NCI-H82 (cell line): ENCODE measurements at regions not wholly inside any gene's neighbourhood (a gene's known extent, or its start where the extent isn't known, plus 50 kb on each side); places are given as distances from the start of the nearest gene placed in this dataset.
A peak's percentile ranks its signal among the peaks of the same experiment; 100 is the strongest.

Experiments
- DNase-seq: peaks from one replicate; lab custom pipeline; 2025; lab: John Stamatoyannopoulos, UW

DNA sequence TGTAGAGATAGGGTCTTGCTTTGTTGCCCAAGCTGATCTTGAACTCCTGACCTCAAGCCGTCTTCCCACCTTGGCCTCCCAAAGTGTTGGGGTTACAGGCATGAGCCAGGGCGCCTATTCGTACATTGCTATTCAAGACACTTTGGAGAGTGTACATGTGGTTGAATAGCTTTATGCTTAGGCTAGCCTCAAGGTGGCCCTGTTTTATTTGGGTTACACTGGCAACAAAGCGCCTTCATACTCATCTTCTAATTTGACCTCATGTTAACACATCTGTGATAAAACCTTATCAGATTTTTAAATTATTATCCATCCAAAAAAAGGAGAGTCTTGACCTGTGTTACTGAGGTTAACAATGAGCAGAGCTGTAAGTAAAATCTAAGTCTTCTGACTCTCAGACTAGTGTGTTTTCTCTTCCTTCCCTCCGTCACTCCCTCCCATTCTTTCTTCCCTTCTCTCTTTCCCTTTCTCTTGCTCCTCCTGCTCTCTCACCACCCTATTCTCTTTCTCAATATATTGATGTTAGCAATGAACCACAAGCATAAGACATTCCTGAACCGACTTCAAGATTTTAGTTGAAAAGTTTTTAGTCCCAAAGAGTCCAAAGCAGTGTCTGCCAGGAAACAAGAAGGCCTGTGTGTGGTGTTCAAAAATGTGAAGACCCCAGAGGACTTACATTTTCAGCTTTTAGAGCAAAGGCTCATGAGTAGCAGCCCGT, 603.7 kb upstream of the CFAP20DC start:
- DNase-seq: no peak

DNA sequence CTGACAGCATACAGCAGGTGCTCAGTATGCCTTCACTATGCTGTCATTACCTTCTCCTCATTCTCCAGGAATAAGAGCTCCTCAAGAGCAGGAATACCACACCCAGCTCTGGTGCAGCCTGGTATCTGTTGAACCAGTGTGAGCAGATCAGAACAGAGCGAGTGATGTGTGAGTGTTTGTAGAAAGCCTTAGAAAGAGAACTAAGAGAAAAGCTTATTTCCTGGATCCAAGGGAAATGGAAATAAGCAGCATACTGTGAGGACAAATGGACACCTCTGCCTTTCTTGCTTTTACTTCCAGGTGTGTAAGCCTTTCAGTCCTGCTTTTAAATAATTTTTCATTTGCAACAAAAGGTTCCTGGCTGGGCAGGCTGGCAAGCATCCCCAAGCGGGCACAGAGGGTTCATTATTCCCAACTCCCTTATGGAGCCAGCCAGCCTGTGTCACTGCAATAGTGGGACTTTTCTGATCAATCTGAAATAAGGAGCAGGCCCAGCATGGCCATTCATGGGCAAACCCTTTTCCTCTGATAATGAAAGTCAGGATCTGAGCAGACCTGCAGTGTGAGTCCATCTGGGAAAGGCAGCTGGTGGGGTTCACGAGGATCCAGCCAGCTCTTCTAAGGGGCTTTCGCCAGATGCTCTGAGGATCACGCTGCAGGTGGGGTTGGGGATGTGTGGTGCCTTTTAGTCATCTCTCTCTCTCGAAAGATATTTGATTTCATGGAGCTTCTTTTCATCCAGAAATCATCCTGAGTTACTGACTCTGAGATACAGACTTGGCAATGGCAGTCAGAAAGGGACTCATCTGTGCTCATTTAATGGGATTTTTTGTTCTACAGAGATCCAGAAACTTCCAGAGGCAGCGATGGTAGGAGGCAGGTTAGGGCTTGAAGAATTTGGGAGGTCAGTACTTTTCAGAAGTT, 594.9 kb upstream of the CFAP20DC start:
- peak; percentile 3 for DNase-seq

DNA sequence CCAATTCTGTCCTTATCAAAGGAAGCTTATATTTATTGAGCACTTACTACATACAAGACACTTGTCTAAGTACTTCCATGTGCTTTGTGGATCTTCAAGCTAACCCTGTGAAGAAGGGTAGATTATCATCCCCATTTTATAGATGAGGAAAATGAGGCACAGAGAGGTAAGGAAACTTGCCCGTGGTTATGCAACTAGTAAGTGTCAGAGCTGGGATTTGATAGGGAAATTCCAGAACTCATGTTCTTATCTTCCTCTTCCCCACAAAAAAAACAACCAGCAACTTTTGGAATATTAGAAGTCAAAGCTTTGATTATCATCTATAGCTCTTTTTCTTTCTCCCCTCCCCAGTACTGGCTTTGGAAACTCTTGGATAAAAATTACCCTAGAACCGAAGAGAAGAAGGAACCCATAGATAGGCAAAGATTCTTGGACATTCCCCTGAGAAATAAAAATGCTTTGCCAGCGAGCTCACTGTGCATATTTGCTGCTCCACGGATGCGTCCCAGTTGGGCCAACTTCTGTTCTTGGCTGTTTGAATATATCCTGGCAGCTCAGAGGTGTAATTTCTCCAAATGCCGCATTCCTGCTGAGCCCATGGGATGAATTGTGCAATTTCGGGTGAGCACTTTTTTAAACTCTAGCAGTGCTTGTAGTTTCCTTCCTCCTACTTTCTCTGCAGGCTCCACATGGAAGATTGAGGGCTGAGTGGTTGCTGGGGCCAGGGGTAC, 591.5 kb upstream of the CFAP20DC start:
- DNase-seq: no peak

DNA sequence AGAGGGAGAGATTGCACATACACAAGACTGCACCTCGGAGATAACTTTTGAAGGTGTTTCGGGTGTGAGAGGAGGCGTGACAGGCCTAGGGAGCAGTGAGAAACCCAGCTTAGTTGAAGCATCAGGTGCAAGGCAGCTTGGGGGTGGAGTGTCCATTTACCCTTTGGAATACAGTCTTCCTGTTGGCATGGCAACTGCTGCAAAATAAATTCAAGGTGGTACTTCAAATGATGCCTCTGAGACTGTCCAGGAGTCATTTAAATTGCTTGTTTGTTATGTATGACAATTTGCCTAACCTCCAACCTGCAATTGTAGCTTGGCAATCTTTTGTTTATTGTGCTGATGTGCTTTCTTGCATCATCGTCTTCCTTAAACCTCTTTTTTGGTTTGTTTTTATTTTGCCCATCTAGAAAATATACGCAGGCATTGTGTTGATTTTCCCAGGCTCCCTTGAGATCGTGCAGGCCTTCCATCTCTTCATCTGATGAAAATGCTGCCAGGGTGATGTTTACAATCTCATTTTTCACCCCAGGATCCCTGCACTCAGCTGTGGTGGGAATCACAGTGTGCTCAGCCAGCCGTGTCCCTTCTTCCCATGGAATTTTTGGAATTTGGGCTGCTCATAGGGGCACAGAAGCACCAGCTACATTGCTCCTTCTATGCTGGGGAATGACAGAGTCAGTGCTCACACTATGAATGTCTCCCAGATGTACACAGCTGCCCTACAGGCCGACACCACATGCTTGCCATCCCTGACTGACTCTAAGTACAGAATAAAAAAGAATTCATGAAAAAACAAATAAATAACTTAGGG, 583.1 kb upstream of the CFAP20DC start:
- DNase-seq: no peak

DNA sequence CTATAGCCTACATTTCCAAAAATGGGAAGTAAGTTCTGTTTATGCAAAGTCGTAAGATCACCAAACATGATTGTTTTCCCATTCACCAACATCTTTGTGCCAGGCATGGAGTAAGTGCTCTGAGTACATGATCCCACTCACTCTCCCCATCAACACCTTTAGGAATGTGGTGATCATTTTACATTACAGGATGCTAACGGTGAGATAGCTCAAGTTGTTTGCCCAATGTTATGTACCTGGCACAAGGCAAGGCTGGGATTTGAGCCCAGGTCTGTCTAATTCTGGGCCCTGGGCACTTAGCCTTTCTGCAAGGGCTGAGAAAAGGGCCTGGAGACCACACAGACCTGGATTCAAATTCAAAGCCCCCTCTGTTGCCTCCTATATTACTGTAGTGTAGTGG, 581.7 kb upstream of the CFAP20DC start:
- DNase-seq: no peak

DNA sequence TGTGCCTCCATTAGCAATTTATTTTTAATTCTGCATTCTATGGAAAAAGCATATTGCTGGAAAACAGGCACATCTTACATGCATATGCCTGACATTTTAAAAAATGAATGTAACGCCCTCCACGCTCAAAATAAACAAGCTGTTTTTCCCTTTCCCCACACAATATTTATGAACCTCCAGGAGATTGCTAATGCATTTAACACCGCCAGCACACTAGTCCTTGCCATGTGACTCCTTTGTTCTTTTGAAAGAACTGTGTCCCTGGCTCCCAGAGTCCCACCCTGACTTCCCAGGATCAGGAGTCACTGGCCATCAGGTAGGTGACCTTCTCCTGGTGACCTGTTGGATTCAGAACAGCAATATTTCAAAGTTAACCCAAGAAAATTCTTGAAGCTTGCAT, 571.2 kb upstream of the CFAP20DC start:
- no peak for DNase-seq

DNA sequence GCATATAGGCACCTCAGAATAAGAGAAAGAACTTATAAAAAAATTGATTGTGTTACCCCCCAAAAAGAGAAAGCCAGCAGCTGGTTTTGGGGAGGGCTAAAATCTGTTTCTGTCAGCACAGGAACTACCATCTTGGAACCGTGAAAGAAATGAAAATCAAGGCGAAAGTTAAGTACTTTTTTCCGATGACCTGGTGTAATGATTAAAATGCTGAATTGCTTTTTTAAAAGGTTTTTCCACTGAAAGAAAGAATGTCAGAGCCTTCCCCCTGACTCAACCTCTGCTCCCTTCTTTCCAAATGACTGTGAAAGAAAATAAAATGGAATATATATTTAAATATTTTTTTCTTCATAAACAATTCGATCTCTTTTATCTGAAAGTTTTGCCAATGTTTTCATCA, 570.5 kb upstream of the CFAP20DC start:
- no peak for DNase-seq

DNA sequence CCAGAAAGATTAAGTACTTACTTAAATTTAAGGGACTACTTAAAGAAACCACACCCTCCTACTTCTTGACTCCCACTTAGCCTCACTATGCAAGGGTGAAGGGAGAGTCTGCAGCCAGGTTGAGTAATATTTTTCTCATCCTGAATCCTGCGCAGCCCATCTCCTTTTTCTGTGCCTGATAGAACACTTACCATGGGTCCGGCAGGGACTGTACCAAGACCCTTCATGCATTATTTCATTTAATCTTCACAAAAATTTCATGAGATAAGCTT, 562.6 kb upstream of the CFAP20DC start:
- no peak for DNase-seq

DNA sequence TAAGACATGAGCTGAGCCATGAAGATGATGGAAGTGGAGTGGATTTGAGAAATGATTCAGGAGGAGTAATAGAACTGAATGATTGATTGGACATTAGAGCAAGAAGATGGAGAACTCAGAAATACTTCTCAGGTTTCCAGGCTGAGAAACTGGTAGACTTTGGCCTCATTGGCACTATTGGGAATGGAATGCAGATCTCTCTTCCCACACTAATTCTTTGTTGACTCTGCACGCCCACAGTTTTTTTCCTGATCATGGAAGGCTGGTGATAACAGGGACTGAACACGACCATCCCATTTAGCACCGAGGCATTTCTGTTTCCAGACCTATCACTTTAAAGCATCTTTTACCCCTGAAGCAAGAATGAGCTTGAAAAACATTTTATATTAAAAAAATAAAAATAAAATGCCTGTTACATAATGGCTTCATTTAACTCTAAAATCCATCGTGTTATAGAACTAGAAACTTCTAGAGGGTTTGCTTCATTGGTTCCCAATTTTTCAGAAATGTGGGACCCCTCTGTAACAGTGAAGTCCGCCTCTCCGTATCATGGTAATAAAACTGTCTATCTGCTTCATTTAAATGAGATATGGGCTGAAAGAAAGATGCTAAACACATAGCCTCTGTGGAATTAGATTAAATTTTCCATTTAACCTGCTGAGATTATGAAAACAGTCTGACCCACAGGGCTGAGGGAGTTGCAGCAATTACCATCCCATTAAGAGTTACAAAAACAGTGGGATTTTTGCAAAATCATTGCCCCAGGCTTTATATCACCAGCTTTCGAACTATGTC, 562.0 kb upstream of the CFAP20DC start:
- DNase-seq: no peak

DNA sequence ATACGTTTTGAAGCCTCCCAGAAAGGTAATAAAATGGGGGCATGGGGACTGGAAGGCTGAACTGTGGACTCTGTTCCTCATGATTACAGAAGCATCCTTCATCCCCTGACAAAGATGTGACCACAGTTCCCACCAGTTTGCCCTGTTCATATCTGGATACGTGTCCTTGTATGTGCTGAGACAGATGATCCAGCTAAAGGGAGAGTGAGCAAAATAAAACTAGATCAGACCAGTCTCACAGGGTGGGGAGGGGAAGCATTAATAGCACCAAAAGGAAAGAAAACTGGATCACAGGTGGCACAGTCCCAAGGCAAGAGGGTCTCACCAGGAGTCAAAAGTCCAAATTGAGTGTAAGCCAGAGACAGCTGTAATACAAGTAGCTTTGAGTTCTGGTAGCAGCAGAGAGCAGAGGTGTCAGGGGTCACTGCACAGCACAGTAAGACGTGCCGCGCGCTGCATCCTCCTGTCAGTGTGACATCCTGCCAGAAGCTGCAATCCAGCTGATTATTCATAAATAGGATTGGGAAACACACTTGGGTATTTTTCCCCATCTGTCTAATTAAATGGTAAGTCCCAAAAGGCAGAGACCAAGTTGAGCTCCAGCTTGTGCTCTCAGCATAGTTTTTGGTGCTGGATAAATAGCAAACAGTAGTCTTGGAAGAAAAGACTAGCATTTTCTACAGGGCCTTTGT, 560.0 kb upstream of the CFAP20DC start:
- peak; percentile 96 for DNase-seq

DNA sequence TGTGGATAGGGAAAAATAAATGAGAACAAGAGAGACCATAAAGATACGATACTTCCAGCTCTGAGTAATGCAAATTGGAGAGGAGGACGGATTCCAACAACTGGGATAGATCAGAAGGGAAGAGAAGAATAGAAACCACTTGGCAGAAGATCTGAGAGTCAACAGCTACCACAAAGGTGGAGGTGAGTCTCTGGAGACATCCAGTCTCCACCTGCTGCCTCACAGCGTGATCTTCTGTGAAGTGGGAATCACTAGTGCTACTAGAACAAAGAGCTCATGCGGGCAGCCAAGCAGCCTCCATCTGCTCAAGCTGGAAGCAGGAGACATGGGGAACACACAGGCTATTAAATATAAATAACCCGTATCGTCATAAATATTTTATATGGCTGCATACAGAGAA, 558.5 kb upstream of the CFAP20DC start:
- DNase-seq: no peak

DNA sequence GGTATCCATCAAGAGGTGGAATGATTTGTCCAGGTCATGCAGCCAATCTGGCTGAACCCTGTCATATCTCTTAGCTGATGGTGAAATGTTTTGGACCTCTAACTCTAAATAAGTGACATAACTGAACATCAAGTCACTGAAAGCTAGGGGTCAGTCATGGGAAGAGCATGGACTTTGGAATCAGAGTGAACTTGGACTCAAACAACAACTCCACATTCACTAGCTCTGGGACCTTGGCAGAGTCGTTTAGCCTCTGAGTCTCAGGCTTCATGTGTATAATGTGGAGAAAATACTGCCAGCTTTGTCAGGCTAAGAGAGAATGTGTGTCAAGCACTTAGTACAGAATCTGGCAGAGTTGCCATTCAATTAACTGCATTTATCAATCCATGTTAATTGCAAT, 557.8 kb upstream of the CFAP20DC start:
- DNase-seq: no peak

DNA sequence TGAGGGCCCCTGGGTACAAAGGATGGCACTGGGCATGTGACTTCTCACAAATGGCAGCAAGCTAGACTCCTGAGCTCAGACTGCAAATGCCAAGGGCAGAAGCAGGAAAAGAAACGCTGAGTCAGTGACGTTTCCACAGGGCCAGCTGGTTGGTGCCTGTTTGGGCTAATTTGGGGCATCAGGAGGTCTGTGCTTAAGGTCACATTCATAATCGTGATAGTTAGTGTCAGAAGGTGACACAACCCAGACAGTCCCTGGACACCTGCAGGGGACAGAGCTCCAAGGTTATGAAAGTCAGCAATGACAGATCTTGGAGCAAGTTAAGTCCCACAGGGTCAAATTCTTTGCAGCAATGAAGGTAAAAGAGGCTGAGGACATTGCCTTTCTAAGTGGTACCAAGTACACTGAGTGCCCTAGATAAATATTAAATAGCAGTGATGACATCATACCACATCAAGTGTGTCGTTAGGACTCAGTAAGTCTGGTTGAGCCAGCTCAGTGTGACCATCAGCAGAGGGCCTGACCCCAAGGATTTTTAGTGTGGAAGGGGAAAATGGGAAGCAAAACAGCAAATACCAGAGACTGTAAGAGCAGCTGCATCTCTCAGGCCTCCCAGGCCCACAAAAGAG, 556.9 kb upstream of the CFAP20DC start:
- DNase-seq: no peak

DNA sequence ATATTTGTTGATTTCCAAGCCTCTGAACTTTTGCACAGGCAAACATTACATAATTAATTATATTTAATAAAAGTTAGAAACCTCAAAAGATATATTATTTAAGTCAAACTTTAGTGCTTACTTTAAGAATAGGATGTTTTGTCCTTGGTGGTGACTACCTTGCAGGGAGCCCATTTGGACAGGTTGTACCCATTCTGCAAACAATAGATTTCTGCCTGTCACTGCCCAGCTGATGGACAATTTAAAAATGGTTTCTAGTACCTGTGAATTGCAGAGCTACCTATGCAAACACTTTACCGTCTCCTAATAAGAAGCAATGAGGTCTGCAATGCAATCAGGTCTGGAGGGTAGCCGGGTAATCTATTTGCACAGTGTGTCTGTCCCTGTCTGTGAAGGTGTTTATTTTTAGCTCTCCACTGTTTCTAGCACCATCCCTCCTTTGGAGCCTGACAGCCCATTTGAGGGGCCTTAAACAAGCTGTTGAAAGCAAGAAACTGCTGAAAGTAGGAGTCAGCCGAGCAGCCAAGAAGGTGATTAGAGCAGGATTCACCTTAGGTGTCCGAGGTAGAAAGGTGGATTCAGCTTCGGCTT, 556.2 kb upstream of the CFAP20DC start:
- DNase-seq: no peak

DNA sequence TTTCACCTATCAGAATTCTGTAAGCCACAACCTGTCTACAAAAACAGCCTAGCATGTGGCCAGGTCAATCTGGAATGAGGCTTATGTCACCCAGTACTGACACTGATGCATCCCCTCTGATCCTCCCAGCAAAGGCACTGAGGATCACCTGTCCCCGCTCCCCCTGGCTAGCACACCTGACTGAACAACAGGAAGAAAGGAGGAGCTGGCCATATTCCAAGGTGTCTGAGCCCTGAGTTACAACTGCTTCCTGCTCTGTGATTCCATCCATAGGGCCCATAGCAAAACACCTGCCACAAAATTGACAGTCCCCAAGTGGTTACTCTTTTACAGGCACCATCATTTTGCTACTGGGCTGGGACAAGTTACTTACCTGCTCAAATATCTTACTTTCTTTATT, 555.5 kb upstream of the CFAP20DC start:
- DNase-seq: peak; percentile 10

DNA sequence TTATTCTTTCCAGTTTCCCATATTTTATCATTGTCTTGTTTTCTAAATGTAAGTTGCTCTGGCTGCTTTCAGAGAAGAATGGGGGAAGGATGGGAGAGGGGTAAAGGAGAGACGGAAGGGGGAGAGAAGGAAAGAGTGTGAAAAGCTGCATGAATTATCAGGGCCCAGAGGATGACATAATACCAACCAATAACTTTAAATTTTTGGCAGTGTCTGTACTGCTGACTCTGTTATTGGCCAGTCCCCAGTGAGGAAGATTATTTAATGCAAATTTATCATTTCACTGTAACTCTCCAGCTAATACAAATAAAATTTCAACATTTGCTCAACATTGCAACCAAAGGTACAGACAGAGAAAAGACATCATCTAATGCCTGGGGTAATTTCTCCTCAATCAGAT, 551.7 kb upstream of the CFAP20DC start:
- DNase-seq: no peak

DNA sequence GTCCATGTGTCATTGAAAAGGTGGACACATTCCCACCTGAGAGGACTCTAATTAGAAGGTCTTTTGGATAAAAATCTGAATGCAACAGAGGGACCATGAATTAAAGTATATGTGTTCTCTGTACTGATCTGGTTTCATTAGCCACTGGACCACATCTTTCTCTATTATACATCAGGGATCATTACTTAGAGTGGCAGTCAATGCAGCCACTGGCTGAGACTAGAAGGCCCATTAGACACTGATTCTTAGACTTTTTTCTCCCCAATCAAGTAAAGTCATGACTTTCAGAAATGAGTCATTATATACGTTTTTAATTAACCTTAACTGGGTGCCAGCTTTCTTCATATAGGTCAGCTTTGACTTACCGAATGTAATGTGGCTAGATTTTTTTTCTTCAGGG, 550.8 kb upstream of the CFAP20DC start:
- DNase-seq: no peak

DNA sequence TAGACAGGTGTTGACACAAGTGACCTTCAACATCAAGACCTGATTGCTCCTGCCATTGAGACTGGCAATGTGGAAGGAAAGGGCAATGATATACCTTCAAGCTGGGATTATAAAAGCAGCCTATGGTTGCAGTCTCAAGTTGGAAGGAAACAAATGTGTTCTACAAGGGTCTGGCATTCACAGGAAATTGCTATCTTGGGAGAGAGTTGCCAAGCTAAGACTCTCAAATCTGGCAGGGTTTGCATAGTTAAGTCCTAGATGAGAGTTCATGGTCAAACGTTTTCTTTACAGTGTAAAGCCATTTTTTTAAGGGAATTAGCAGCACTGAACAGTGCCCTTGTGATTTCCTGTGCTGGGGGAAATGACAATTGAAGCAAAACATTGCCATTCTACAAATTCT, 546.9 kb upstream of the CFAP20DC start:
- no peak for DNase-seq

DNA sequence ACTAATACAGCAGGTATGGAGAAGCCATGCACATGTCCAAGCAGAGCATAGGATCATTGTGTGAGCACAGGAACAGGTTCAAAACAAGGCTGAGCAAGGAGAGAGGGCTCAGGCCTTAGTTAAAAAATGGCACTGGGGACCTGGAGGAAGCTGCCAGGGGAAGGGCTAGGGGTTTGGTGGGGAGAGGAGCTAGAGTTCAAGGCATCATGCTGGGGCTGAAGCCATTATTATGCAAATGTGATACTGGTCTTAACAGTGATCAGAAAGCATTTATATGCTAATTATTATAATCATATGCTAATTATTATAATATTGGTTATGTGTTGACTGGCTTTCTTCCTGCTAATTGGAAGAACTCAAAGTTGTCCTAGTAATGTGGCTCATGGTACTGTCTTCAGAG, 546.0 kb upstream of the CFAP20DC start:
- DNase-seq: no peak

DNA sequence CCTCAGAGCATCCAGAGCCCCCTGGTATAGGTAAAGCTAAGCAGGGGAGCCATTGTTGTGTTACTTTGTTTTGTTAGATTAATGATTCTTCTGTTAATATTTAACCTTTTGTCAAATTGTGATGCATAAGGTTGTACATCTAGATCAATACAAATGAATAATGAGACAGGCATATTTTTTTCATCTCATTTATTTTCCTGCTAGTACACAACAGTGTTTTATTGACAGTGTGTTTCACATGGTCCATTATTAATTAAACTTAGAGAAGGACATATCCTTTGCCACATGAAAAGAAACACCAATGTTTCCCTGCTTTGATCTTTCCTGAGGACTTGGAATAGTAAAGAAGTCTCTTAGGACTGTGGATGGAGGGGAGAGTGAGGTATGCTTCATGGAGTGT, 543.6 kb upstream of the CFAP20DC start:
- no peak for DNase-seq
